ENCODE measurements at regions not wholly inside any gene's neighbourhood (a gene's known extent, or its start where the extent isn't known, plus 50 kb on each side); places are given as distances from the start of the nearest gene placed in this dataset.

- TF ChIP-seq CTCF (conservative IDR thresholded peaks at IDR 0.05; ENCODE audit: low read depth, low read length) (no peak), EZH2 (IDR thresholded peaks at IDR 0.05; ENCODE audit: low read length, unreplicated experiment) (no peak)
These were observed 495.2 kb downstream of the MID1IP1 start for GRCh38 chrX:39296472-39296871.
